ENCODE measurements at regions not wholly inside any gene's neighbourhood (a gene's known extent, or its start where the extent isn't known, plus 50 kb on each side); places are given as distances from the start of the nearest gene placed in this dataset.

DNA sequence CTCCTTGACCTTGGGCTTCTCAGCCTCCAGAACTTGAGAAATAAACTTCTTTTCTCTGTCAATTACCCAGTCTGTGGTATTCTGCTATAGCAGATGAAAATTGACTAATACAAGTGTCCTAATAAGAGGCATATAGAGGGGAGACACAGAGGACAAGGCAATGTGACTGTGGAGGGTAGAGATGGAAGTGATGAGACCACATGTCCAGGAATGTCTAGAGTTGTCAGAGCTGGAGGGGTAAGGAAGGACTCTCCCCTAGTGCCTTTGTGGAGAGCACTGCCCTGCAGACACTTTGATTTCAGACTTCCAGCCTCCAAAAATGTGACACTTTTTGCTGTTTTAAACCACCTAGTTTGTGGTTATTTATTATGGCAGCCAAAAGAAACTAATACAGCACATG, 74.4 kb downstream of the ACKR3 start:
- Histone ChIP-seq H3K27me3 (ENCODE audit: insufficient read depth) (no peaks in the 10 kb centered on the region), H3F3A (replicated peaks; ENCODE audit: insufficient read depth) (no peaks in the 10 kb centered on the region), H3K79me2 (ENCODE audit: insufficient read depth) (no peaks in the 10 kb centered on the region), H3K4me3 (ENCODE audit: low read depth in 2 of 2, low read length in 1 of 2) (no peak overlapping the region), H3K4me2 (no peak overlapping the region), H3K27ac (ENCODE audit: low read depth in 2 of 2, low read length in 1 of 2) (no peak overlapping the region), H3K9ac (no peak overlapping the region), H3K4me1 (ENCODE audit: control insufficient read depth in 1 of 2, insufficient read depth in 2 of 2, low read depth in 1 of 2, low read length in 1 of 2) (no peaks in the 10 kb centered on the region), H3K9me2 (no peaks in the 10 kb centered on the region), H3K36me3 (replicated peaks in 1 of 2; ENCODE audit: control insufficient read depth in 1 of 2, insufficient read depth in 2 of 2, low read length in 1 of 2) (no peaks in the 10 kb centered on the region), H3K9me3 (no peaks in the 10 kb centered on the region), H4K20me1 (ENCODE audit: insufficient read depth) (no peaks in the 10 kb centered on the region), H2AFZ (ENCODE audit: low read depth) (no peak overlapping the region)
- TF ChIP-seq GABPA (IDR thresholded peaks at IDR 0.05; ENCODE audit: low read depth) (no peak), MEF2A (IDR thresholded peaks at IDR 0.05; ENCODE audit: borderline replicate concordance, low read depth) (no peak), FOXJ3 (CRISPR knock-in tag; IDR thresholded peaks at IDR 0.05) (no peak), MXI1 (IDR thresholded peaks at IDR 0.05; ENCODE audit: low read depth, low read length) (no peak), RXRA (IDR thresholded peaks at IDR 0.05; ENCODE audit: borderline replicate concordance, low read depth) (no peak), EZH2phosphoT487 (IDR thresholded peaks at IDR 0.05; ENCODE audit: borderline replicate concordance, low read depth) (no peak), TCF12 (IDR thresholded peaks at IDR 0.05) (no peak), RFX5 (IDR thresholded peaks at IDR 0.05; ENCODE audit: low read length) (no peak), JUND (IDR thresholded peaks at IDR 0.05) (no peak)
- TF ChIP-seq, protein P1, sequence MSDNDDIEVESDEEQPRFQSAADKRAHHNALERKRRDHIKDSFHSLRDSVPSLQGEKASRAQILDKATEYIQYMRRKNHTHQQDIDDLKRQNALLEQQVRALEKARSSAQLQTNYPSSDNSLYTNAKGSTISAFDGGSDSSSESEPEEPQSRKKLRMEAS (IDR thresholded peaks at IDR 0.05; ENCODE audit: low read depth), result no peak
- TF ChIP-seq, protein P2, sequence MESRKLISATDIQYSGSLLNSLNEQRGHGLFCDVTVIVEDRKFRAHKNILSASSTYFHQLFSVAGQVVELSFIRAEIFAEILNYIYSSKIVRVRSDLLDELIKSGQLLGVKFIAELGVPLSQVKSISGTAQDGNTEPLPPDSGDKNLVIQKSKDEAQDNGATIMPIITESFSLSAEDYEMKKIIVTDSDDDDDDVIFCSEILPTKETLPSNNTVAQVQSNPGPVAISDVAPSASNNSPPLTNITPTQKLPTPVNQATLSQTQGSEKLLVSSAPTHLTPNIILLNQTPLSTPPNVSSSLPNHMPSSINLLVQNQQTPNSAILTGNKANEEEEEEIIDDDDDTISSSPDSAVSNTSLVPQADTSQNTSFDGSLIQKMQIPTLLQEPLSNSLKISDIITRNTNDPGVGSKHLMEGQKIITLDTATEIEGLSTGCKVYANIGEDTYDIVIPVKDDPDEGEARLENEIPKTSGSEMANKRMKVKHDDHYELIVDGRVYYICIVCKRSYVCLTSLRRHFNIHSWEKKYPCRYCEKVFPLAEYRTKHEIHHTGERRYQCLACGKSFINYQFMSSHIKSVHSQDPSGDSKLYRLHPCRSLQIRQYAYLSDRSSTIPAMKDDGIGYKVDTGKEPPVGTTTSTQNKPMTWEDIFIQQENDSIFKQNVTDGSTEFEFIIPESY (IDR thresholded peaks at IDR 0.05; ENCODE audit: borderline replicate concordance, low read depth), result no peak
- DNase-seq, result no peak
- CTCF ChIA-PET, result no interaction called here
- POLR2A ChIA-PET, result no interaction called here

DNA sequence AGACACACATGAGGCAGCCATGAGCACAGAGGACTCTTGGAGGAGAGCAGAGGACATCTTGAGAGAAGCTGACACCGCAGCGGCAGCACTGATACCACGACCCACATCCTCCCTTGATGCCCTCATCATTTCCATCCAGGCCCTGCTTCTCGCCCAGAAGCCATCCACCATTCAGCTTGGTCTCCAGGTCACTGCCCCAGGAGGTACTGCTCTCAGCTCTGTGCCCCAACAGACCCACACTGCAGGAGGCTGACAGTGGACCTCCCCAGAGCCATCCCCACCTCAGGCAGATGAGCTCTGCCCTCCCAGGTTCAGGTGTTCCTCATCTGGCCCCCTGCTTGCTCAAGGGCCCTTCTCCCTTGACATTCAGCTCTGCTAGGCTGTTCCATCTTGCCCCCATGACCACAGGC, 74.9 kb downstream of the ACKR3 start:
- Histone ChIP-seq H3K4me1 (ENCODE audit: control insufficient read depth in 1 of 2, insufficient read depth in 2 of 2, low read depth in 1 of 2, low read length in 1 of 2) (no peaks in the 10 kb centered on the region), H3F3A (replicated peaks; ENCODE audit: insufficient read depth) (no peaks in the 10 kb centered on the region), H3K79me2 (ENCODE audit: insufficient read depth) (no peaks in the 10 kb centered on the region), H3K9me2 (no peaks in the 10 kb centered on the region), H4K20me1 (ENCODE audit: insufficient read depth) (no peaks in the 10 kb centered on the region), H2AFZ (ENCODE audit: low read depth) (no peak overlapping the region), H3K27me3 (ENCODE audit: insufficient read depth) (no peaks in the 10 kb centered on the region), H3K4me3 (ENCODE audit: low read depth in 2 of 2, low read length in 1 of 2) (no peak overlapping the region), H3K9me3 (no peaks in the 10 kb centered on the region), H3K9ac (no peak overlapping the region), H3K36me3 (replicated peaks in 1 of 2; ENCODE audit: control insufficient read depth in 1 of 2, insufficient read depth in 2 of 2, low read length in 1 of 2) (no peaks in the 10 kb centered on the region), H3K4me2 (no peak overlapping the region), H3K27ac (ENCODE audit: low read depth in 2 of 2, low read length in 1 of 2) (no peak overlapping the region)
- no peak for DNase-seq
- CTCF ChIA-PET, result no interaction called here
- 0% methylated on average over 1 of the region's 4 CpGs for WGBS (ENCODE audit: low lambda C conversion rate)
- POLR2A ChIA-PET, result no interaction called here
- TF ChIP-seq GATA2 (CRISPR knock-in tag; IDR thresholded peaks at IDR 0.05) (no peak), CHD2 (IDR thresholded peaks at IDR 0.05; ENCODE audit: low read length, partially characterized antibody) (no peak), SIN3A (IDR thresholded peaks at IDR 0.05; ENCODE audit: borderline replicate concordance, low read depth, low read length) (no peak), JUND (IDR thresholded peaks at IDR 0.05) (no peak), RXRA (IDR thresholded peaks at IDR 0.05; ENCODE audit: borderline replicate concordance, low read depth) (no peak), YY1 (IDR thresholded peaks at IDR 0.05; ENCODE audit: low read depth) (no peak)
- TF ChIP-seq, protein P3, sequence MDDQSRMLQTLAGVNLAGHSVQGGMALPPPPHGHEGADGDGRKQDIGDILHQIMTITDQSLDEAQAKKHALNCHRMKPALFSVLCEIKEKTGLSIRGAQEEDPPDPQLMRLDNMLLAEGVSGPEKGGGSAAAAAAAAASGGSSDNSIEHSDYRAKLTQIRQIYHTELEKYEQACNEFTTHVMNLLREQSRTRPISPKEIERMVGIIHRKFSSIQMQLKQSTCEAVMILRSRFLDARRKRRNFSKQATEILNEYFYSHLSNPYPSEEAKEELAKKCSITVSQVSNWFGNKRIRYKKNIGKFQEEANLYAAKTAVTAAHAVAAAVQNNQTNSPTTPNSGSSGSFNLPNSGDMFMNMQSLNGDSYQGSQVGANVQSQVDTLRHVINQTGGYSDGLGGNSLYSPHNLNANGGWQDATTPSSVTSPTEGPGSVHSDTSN (IDR thresholded peaks at IDR 0.05), result no peak
- TF ChIP-seq, protein P2 (IDR thresholded peaks at IDR 0.05; ENCODE audit: borderline replicate concordance, low read depth), result no peak
- TF ChIP-seq, protein P4, sequence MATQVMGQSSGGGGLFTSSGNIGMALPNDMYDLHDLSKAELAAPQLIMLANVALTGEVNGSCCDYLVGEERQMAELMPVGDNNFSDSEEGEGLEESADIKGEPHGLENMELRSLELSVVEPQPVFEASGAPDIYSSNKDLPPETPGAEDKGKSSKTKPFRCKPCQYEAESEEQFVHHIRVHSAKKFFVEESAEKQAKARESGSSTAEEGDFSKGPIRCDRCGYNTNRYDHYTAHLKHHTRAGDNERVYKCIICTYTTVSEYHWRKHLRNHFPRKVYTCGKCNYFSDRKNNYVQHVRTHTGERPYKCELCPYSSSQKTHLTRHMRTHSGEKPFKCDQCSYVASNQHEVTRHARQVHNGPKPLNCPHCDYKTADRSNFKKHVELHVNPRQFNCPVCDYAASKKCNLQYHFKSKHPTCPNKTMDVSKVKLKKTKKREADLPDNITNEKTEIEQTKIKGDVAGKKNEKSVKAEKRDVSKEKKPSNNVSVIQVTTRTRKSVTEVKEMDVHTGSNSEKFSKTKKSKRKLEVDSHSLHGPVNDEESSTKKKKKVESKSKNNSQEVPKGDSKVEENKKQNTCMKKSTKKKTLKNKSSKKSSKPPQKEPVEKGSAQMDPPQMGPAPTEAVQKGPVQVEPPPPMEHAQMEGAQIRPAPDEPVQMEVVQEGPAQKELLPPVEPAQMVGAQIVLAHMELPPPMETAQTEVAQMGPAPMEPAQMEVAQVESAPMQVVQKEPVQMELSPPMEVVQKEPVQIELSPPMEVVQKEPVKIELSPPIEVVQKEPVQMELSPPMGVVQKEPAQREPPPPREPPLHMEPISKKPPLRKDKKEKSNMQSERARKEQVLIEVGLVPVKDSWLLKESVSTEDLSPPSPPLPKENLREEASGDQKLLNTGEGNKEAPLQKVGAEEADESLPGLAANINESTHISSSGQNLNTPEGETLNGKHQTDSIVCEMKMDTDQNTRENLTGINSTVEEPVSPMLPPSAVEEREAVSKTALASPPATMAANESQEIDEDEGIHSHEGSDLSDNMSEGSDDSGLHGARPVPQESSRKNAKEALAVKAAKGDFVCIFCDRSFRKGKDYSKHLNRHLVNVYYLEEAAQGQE (IDR thresholded peaks at IDR 0.05; ENCODE audit: low read depth, low read length), result no peak
- TF ChIP-seq, protein P5, sequence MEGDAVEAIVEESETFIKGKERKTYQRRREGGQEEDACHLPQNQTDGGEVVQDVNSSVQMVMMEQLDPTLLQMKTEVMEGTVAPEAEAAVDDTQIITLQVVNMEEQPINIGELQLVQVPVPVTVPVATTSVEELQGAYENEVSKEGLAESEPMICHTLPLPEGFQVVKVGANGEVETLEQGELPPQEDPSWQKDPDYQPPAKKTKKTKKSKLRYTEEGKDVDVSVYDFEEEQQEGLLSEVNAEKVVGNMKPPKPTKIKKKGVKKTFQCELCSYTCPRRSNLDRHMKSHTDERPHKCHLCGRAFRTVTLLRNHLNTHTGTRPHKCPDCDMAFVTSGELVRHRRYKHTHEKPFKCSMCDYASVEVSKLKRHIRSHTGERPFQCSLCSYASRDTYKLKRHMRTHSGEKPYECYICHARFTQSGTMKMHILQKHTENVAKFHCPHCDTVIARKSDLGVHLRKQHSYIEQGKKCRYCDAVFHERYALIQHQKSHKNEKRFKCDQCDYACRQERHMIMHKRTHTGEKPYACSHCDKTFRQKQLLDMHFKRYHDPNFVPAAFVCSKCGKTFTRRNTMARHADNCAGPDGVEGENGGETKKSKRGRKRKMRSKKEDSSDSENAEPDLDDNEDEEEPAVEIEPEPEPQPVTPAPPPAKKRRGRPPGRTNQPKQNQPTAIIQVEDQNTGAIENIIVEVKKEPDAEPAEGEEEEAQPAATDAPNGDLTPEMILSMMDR (IDR thresholded peaks at IDR 0.05), result no peak
